GM21515 (cell line): ENCODE measurements at regions not wholly inside any gene's neighbourhood (a gene's known extent, or its start where the extent isn't known, plus 50 kb on each side); places are given as distances from the start of the nearest gene placed in this dataset.
"Not testable (repeated sequence)": the region's sequence is repeated elsewhere in the genome, so short reads cannot be mapped to it uniquely, and the experiment has no call there.

Source experiments
- ATAC-seq: cut with Tn5 transposase; IDR thresholded peaks from one replicate; pipeline ENCODE4 v1.9.1; 2021; ENCODE audit not compliant: unreplicated experiment

DNA sequence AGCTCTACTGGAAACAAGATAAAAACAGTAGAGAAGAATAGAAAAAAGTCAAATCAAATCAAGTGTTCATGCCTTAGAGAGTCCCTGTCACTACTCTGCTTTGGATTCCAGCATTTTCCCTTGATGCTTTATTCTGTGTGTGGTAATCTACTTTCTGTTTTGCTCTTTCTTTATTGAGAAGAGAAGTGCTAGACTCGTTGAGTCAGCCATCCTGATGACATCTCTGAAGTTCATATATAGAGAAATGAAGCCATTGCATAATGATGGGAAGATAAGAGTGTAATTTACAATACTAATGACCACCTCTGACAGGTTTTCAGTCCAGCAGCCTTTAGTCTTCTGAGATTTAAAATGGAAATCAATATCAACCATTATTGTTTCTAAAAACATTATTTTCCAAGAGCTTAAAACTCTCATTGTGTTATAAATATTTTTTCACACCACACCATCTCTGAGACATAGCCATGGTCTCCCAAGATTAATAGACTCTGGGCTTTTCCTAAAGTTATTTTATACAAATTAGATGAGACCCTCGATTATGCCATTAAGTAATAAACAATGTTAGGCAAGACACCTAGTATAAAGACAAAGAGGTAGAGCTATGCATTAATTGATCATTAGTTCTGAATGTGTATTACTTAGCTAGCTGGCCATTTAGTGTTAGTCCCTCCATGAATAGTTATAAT, 679.0 kb upstream of the ACVR2A start:
- ATAC-seq, result no peak

DNA sequence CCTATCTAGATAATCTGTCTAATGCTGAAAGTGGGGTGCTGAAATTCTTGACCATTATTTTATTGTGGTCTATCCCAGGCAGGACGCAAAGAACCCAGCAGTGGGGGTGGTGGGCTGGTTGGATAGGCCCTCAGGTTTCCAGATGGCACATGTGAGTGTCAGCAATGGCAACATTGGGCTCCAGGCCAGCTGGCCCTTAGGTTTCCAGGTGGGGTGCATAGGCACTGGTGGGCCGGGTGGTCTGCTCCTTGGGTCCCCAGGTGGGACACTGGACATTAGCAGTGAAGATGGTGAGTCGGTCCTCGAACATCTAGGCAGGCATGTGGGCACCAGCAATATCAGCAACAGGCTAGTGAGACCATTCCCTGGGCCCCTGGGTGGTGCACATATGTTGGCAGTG, 680.3 kb upstream of the ACVR2A start:
- ATAC-seq, result no peak

DNA sequence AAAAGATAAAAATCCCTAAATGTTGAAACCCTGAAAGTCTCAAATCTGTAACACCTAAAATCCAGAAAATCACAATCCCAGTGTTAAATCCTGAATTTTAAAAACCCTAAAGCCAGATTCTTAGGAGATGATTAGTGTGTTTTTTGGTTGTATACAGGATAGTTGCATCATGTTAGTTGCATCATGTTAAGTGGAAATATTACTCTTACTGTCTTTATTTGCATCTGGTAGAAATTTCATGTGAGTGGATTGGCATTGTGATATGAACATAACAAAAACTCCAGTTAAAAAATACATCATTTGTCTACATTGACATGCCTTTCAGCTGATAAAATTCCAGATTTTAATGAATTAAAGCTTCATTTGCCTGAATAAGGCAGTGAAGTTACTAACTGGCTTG, 683.1 kb upstream of the ACVR2A start:
- no peak for ATAC-seq

DNA sequence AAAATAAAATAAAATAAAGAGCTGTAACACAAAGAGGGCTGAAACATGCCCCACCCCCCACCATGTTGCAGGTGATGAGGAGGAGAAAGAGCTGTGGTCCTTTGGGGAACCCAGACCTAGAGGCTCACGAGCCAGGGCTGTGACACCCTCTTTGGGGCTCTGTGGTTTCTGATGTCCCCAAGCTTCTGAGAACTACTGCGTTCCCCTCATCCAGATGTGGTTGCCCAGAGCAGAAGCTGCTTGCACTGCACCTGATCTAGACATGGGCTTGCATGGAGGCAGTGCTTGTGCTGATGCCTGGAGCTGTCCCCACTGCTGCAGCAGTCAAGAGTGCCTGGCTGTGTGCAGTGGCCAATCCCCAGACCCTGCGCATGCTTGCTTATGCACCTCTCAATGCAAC, 687.9 kb upstream of the ACVR2A start:
- no peak for ATAC-seq

DNA sequence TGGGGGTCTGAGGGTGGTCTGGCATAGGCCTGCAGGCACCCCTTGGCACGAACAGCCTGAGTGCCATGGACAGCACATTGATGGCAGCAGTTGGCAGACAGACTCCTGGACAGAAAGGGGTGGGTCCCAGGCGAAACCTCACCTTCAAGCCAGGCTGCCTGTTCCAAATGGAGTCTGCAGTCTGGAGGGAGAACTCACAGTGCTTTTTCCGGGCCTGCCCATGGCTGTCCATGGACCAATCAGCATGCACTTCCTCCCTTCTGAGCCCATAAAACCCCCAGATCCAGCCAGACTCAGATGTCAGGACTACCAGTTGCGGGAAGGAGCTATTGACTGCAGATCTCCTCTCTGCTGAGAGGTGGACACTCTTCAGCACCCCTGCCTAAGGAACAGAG, 694.6 kb upstream of the ACVR2A start:
- ATAC-seq, result no peak

DNA sequence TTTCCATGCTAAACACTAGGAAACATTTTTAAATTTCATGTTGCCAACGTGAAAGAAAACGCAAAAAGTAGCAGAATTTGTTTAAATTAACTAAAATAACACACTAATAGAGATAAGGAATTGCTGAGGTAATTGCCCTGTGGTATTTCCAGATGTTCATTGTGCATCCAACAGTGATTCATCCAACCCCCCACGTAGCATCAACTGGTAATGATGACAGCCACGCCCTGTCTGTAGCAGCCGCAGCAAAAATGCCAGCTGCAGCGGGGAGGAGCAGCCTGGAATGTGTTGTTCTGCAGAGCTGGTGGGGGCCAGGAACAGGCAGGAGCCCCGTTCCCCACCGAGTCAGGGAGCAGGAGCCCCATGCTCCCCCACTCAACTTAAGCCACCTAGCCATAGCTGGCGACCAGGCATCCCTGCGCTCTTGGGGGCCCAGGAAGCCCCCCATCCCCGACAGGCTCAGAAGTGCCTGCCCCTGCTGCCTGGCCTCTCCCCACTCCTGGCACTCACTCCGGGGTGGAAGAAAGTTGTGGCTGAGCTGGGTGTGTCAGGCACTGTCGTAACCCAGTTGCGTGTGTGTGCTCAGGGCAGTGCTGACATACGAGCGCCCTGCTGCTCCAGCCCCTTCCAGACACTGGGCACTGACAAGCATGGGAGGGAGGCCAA, 695.1 kb upstream of the ACVR2A start:
- no peak for ATAC-seq

DNA sequence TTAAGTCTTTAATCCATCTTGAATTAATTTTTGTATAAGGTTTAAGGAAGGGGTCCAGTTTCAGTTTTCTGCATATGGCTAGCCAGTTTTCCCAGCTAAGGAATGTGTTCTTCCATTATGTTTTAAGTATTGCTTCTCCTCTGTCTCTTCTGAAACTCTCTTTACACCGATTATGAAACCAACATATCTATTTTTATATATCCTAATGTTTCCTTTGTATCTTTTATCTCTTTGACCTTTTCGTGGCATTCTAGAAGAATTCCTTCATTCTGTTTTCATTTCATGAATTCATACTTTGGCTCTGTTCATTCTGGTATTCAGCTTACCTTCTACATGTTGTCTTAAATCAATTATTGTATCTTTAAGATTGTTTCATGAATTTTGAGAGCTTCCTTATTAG, 697.0 kb upstream of the ACVR2A start:
- no peak for ATAC-seq

DNA sequence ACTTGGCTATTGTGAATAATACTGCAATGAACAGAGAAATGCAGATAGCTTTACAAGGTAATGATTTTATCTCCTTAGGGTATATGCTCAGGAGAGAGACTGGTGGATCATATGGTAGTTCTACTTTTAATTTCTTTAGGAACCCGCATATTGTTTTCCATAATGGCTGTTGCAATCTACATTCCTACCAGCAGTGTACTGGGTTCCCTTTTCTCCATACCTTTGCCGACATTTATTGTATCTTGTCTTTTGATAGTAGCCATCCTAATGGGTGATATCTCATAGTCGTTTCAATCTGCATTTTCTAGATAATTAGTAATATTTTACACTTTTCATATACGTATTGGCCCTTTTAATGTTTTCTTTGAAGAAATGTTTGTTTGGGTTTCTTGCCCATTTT, 702.9 kb upstream of the ACVR2A start:
- no peak for ATAC-seq

DNA sequence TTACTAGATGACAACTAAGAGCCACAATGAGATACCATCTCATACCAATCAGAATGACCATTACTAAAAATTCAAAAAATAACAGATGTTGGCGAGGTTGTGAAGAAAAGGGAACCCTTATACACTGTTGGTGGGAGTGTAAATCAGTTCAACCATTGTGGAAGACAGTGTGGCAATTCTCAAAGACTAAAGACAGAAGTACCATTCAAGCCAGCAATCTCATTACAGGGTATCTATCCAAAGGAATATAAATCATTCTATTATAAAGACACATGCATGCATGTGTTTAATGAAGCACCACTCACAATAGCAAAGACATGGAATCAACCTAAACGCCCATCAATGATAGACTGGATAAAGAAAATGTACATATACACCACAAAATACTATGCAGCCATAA, 705.1 kb upstream of the ACVR2A start:
- ATAC-seq, result not testable (repeated sequence)

DNA sequence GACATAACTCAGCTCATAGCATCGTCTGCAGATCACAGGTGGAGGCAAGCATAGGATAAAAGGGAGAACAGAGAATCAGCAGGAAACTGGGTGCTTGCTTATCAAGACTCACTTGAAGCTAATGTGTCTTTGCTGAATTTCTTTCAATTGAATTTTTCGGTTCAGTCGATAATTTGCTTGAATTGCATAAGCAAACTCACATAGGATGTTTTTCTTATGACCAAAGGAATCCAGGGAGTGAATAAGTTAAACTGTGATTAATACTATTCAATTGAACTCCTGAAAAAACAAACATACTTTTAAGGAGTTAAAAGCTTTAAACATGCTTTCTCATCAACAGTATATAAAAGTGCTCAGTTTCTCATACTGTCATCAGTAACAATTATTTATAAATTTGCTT, 707.1 kb upstream of the ACVR2A start:
- ATAC-seq, result no peak

DNA sequence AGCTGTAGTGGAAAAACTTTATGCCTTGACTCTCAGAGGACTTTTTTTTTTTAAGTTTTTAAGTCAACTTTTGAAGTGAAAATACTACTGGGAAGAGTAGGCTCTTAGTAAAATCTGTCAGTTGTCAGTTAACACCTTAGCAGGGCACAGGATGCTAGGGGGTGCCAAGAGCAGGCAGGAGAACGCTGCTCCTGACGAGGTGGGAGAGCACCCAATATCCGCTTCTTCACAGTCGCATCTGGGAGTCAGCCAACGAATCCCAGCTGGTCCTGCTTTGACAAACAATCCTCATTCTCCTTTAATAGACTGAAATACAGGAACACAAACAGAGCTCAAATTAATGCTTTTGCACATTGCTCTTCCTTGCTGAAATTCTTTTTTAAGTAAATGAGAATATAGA, 709.5 kb upstream of the ACVR2A start:
- no peak for ATAC-seq

DNA sequence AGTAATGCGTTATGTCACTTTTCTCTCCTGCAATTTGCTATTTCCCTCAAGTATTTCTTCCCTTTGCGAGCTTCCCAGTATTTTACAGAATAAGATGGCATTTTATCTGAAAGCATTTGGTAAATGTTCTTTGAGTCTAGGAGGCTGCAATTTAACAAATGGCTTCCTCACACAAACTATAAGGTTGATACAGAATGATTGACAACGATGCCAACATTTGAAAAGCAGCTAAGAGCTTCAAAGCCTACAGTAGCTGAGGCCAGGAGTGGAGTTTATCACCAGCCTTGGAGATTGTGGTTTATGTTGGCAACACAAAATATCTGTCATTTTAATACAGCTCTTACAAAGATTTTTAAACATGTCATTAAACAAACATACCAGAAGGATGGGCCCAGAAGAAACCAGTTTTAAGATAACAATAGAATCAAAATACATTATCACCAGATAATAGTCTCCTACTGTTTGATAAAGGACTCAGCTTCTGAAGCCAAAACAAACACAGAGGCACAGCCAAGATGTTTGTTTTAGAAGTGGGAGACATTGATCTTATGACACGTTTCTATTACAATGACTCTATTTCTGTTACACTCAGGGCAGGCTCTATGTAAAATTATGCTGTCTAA, 711.4 kb upstream of the ACVR2A start:
- ATAC-seq, result no peak

DNA sequence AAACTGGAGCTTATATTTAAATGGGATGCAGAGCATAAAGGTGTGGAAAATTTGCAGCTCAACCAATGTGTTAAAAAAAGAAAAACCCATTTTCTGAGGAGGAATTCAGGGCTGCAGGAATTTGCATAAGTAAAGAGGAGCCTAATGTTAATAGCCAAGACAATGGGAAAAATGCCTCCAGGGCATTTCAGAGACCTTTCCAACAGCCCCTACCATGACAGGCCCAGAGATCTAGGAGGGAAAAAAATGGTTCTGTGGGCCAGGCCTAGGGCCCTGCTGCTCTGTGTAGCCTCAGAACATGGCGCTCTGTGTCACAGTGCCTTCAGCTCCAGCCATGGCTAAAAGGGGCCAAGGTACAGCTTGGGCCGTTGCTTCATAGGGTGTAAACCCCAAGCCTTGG, 719.7 kb upstream of the ACVR2A start:
- no peak for ATAC-seq

DNA sequence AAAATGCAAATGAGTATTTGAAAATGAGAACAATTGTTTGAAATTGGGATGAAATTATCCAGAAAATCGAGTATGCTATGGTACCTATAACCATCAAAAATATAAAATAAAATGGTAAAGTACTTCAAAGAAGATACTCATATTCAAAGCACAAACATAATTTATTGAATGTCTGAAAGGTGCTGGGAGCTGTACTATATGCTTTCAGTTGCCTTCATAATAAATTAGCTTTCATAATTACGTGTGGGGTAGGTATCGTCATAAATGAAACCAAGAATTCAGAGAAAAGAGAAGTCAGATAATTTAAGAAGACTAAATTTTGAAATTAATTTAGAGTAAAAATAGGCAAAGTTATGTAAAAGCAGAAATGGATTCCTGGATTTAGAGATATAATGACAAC, 721.9 kb upstream of the ACVR2A start:
- no peak for ATAC-seq

DNA sequence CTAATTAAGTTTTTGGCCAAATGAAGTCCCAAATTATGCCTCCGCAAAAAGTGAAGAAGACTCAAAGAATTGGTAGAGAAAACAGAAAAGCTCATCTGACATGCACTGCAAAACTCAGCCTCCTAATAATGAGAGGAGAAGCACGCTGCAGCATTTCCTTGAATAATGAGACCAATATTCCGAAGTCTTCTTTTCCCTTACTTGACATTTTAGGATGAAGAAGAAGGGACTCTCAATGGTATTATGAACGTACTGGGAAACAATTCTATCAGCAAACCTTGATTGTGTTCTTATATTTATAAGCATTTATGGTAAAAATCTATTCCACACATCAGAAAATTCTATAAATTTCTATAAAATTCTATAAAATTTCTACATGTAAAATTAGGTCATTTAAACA, 733.9 kb upstream of the ACVR2A start:
- no peak for ATAC-seq

DNA sequence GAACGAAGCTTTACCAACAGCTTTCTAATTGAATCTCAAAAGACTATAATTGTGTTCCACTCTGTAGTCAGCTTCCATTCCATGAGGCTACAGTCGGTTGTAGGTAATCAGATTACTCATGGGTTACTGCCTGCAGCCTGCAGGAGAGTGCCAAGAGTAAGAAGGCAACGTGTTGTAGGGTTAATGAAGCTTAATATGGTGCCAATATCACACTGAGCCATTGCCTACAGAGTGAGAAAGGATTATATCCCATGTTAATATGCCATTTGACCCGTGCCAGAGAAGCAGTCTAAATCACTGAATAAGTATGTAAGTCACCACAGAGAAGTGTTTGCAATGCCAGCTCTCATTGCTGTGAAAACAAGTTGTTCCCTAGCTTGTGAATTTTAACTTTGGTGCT, 734.5 kb upstream of the ACVR2A start:
- ATAC-seq, result no peak

DNA sequence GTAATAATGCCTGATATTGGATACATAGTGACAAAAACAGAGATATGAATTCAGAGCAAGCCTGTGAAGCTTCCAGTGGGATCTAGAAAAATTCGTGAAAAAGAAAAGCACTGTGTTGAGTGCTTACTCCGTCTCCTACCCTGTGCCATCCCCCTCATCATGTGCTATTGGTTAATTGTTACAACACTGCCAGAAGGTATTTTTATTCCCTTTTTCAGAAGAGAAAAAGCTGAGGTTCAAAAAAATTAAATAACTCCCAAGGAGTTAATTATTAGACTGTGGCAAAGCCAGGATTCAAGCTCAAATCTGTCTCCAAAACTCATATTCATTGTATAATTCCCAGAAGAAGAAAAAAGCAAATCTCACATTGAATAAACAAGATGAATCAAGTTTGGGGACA, 735.5 kb upstream of the ACVR2A start:
- no peak for ATAC-seq

DNA sequence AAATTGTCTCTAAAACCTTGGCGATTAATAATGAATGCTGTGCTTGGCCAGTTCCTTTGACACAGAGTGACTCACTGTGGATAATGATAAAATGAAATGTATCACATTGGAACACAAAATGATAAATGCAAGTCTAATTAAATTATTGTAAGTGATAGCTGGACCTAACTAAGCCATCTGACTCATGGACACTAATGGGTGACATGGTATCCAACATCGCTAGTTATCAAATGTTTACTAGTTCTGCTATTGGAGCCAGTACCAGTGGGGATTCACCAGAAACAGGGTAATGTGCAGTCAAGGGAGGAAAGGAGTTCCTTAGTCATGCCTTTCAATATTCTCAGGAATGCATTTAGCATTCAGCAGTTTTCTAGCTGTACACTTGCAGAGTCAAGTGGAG, 736.3 kb upstream of the ACVR2A start:
- ATAC-seq, result no peak

DNA sequence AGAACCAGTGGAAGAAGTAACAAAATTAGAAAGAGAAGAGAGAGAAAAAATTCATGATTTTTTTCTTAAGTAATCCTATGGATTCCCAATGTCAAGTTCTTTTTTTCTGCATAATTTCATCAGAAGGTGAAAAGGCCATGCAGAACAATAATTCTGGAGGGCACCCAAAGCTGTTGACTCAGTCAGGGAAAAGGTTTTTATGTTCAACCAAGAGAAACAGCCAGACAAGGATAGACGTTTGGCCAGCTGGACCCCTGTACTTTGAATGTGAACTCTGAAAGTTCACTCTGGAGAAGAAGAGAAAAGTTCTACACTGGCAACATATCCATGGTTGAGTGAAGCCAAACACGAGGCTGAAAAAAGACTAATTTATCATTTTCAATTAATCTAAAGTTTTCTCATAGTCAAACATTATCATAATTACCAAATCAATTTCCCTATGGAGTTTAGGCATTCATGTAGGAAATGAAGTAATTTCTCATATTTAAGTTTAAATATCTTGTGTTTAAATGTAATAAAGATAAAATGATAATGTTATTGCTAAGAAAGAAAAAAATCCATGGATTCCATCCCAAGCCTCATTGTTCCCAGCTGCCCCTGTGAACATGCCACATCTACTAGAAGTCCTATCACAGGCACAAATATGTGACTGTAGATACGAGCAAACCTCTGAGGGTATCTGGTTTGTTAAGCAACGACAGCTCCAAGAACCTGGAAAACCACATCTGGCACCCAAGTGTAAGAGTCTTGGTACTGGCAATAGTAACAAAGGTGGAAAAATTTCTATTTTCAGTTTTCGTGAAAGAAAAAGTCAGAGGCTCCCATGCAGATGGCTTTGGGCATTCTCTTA, 742.7 kb upstream of the ACVR2A start:
- no peak for ATAC-seq

DNA sequence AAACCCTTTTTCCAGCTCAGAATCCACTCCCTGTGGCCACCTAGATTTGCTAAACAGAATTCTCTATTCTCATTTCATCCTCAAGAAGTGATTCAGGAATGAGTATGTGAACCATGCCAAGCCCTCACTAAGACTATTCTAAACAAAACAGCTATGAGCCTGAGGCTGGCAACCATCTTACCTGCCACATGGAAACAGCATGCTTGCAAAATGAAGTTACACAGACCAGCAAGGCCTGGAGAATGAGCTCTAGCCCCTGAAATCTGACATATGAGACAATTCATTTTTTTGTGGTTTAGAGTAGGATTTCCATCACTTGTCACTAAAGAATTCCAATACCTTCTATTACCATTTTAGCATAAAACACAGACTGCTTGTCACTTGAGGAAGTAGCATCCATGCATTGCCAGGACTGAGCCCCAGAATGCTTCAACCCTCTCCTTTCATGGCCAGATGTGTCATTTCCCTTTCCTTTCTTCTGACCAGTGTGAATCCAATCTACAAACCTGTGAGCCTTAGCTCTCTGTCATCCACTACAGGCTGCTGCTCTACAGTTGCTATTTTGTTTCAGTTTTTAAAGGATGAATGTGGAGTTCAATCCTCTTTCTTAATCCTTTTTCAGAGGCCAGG, 744.3 kb upstream of the ACVR2A start:
- ATAC-seq, result no peak

DNA sequence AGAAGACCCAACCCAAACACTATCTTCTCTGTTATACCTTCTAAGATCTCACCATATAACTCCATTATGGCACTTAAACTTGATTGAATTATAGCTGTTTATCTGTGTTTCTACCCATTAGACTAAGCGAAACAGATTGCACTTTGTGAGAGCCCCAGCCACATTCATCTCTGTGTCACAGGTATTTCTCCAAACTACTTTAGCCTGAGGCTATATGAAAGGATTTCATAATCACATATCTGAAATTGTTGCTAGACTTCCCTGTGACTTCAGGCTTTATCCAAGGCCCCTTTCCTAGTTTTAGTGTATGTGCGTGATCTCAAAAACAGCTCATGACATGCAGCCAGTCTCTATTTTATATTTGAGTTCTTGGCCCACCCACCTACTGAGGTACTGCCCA, 745.0 kb upstream of the ACVR2A start:
- no peak for ATAC-seq
